ENCODE measurements at regions not wholly inside any gene's neighbourhood (a gene's known extent, or its start where the extent isn't known, plus 50 kb on each side); places are given as distances from the start of the nearest gene placed in this dataset.

- Histone ChIP-seq H4K91ac (ENCODE audit: insufficient read depth, low read depth, low read length) (no peak overlapping the region), H4K20me1 (ENCODE audit: insufficient read depth, low read length) (no peaks in the 10 kb centered on the region), H3K27me3 (ENCODE audit: control insufficient read depth, insufficient read depth, low read length) (no peaks in the 10 kb centered on the region), H3K23ac (ENCODE audit: low read depth, low read length) (no peak overlapping the region), H3K9me1 (ENCODE audit: insufficient read depth, low read length) (no peaks in the 10 kb centered on the region), H3K56ac (ENCODE audit: extremely low read depth, insufficient read depth, low read length) (no peak overlapping the region), H2BK120ac (ENCODE audit: low read depth, low read length) (no peak overlapping the region), H2AFZ (replicated peaks; ENCODE audit: low read length, poor library complexity) (no peak overlapping the region), H3K4me3 (ENCODE audit: insufficient read depth, low read depth, low read length) (no peak overlapping the region), H3K4ac (ENCODE audit: low read depth, low read length) (no peak overlapping the region), H3K36me3 (ENCODE audit: control insufficient read depth, insufficient read depth, low read length) (no peaks in the 10 kb centered on the region), H3K9ac (ENCODE audit: low read depth, low read length) (no peak overlapping the region), H3K4me2 (ENCODE audit: low read depth, low read length) (no peak overlapping the region), H2BK5ac (ENCODE audit: low read depth, low read length, poor library complexity, severe bottlenecking) (no peak overlapping the region), H2AK9ac (replicated peaks; ENCODE audit: low read depth, low read length, poor library complexity) (no peak overlapping the region), H3K4me1 (ENCODE audit: control insufficient read depth, insufficient read depth, low read length) (no peaks in the 10 kb centered on the region), H3K18ac (ENCODE audit: low read depth, low read length) (no peak overlapping the region), H3K27ac (ENCODE audit: insufficient read depth, low read length) (no peak overlapping the region), H4K8ac (ENCODE audit: low read depth in 2 of 2, low read length in 2 of 2) (no peak overlapping the region), H3K79me1 (ENCODE audit: low read depth in 1 of 2, low read length in 2 of 2) (no peaks in the 10 kb centered on the region), H3K9me3 (ENCODE audit: control insufficient read depth, insufficient read depth, low read length) (0 out of 2 replicates have a peak, but pooled peaks cover 2% of the 10 kb centered on the region), H2BK15ac (ENCODE audit: low read depth, low read length) (no peak overlapping the region), H3K14ac (replicated peaks; ENCODE audit: low read depth, low read length) (no peak overlapping the region), H2BK20ac (ENCODE audit: low read depth, low read length) (no peak overlapping the region), H2AK5ac (ENCODE audit: low read depth, low read length) (no peak overlapping the region), H4K5ac (ENCODE audit: low read depth, low read length) (no peak overlapping the region)
- TF ChIP-seq RCOR1 (IDR thresholded peaks at IDR 0.05; ENCODE audit: insufficient replicate concordance, low read length) (no peak), SMC3 (IDR thresholded peaks at IDR 0.05; ENCODE audit: low read depth, low read length) (no peak), CHD1 (IDR thresholded peaks at IDR 0.05; ENCODE audit: low read depth, low read length) (no peak), BHLHE40 (IDR thresholded peaks at IDR 0.05; ENCODE audit: low read depth, low read length) (no peak), CEBPB (IDR thresholded peaks at IDR 0.05; ENCODE audit: low read depth, low read length) (no peak), FOS (IDR thresholded peaks at IDR 0.05; ENCODE audit: low read depth, low read length) (no peak), CTCF (conservative IDR thresholded peaks at IDR 0.05; ENCODE audit: low read depth, low read length) (no peak), MAZ (IDR thresholded peaks at IDR 0.05; ENCODE audit: borderline replicate concordance, low read depth, low read length) (no peak), NFE2L2 (IDR thresholded peaks at IDR 0.05; ENCODE audit: low read depth, low read length) (no peak), RFX5 (IDR thresholded peaks at IDR 0.05; ENCODE audit: low read depth, low read length) (no peak), ELK1 (IDR thresholded peaks at IDR 0.05; ENCODE audit: borderline replicate concordance, low read depth, low read length) (no peak), MXI1 (IDR thresholded peaks at IDR 0.05; ENCODE audit: borderline replicate concordance, low read depth, low read length) (no peak), MAFK (IDR thresholded peaks at IDR 0.05; ENCODE audit: low read depth, low read length) (no peak), RAD21 (IDR thresholded peaks at IDR 0.05; ENCODE audit: low read length) (no peak), USF2 (IDR thresholded peaks at IDR 0.05; ENCODE audit: low read depth, low read length) (no peak), POLR2A (IDR thresholded peaks at IDR 0.05; ENCODE audit: low read depth, low read length) (no peak)
- ChIA-PET CTCF (no interaction called here), POLR2A (ENCODE audit: unreplicated experiment) (no interaction called here)
- in situ Hi-C loops (cut with MboI; ENCODE audit: low sequenced_read_pairs) (no loop called here), dilution Hi-C loops (cut with HindIII; ENCODE audit: low sequenced_read_pairs, unreplicated experiment) (no loop called here), intact Hi-C loops (cut with micrococcal nuclease) (no loop called here)
- DNase-seq (no peak), ATAC-seq (ENCODE audit: low read depth) (no peak)
- no TSS peak for BruUV-seq (replicated peaks)
These were observed 312.9 kb upstream of the FIGN start for GRCh38 chr2:164048729-164049128.

All from IMR-90 (cell line).